Hepatocyte (in vitro differentiated cells): ENCODE measurements at regions not wholly inside any gene's neighbourhood (a gene's known extent, or its start where the extent isn't known, plus 50 kb on each side); places are given as distances from the start of the nearest gene placed in this dataset.

Experiments used
- DNase-seq: peaks from one replicate; pipeline ENCODE4 v3.0.0-alpha.2; 2016; ENCODE audit warnings: low spot score
- H2AFZ ChIP-seq: fragments of 200-600 bp; sonication (generic); 2 replicates; pipeline ENCODE4 v1.6.0; 2016; ENCODE audit warnings: antibody characterized with exemption, mild to moderate bottlenecking
- H3K27ac ChIP-seq: fragments of 200-600 bp; sonication (generic); 2 replicates; pipeline ENCODE4 v1.5.1; 2016; ENCODE audit warnings: mild to moderate bottlenecking
- H3K27me3 ChIP-seq: fragments of 200-600 bp; sonication (generic); 2 replicates; pipeline ENCODE4 v1.6.1; 2016
- H3K36me3 ChIP-seq: fragments of 200-600 bp; sonication (generic); replicated peaks from 2 replicates; pipeline ENCODE4 v1.5.1; 2016; ENCODE audit warnings: low read depth; ENCODE audit not compliant: insufficient read depth
- H3K4me1 ChIP-seq: fragments of 200-600 bp; sonication (generic); 2 replicates; pipeline ENCODE4 v1.5.1; 2016; ENCODE audit warnings: mild to moderate bottlenecking, moderate library complexity; ENCODE audit not compliant: insufficient read depth
- H3K4me2 ChIP-seq: fragments of 200-600 bp; sonication (generic); 2 replicates; pipeline ENCODE4 v1.6.0; 2016
- H3K4me3 ChIP-seq: fragments of 200-600 bp; sonication (generic); 2 replicates; pipeline ENCODE4 v1.5.1; 2016; ENCODE audit warnings: mild to moderate bottlenecking
- H3K79me2 ChIP-seq: fragments of 200-600 bp; sonication (generic); 2 replicates; pipeline ENCODE4 v1.6.0; 2017; ENCODE audit warnings: mild to moderate bottlenecking
- H3K9me2 ChIP-seq: fragments of 200-600 bp; sonication (generic); replicated peaks from 2 replicates; pipeline ENCODE4 v1.6.0; 2017; ENCODE audit warnings: mild to moderate bottlenecking; ENCODE audit not compliant: insufficient read depth
- H3K9me3 ChIP-seq: fragments of 200-600 bp; sonication (generic); 2 replicates; pipeline ENCODE4 v1.5.1; 2016; ENCODE audit warnings: low read depth, mild to moderate bottlenecking
- H4K20me1 ChIP-seq: fragments of 200-600 bp; sonication (generic); 2 replicates; pipeline ENCODE4 v1.6.0; 2016; ENCODE audit warnings: mild to moderate bottlenecking; ENCODE audit not compliant: insufficient read depth, poor library complexity, severe bottlenecking
- EZH2 ChIP-seq: fragments of 200-600 bp; sonication (generic); IDR thresholded peaks from 2 replicates; pipeline ENCODE4 v1.6.1; 2016; ENCODE audit warnings: antibody characterized with exemption, mild to moderate bottlenecking, borderline replicate concordance
- EZH2phosphoT487 ChIP-seq: fragments of 200-600 bp; sonication (generic); IDR thresholded peaks from one replicate; pipeline ENCODE4 v1.6.1; 2018; ENCODE audit warnings: antibody characterized with exemption, mild to moderate bottlenecking, low read depth, moderate library complexity; ENCODE audit not compliant: unreplicated experiment, severe bottlenecking
- WGBS: methylation state at CpG from one replicate; pipeline ENCODE4 v1.1.6; 2016; ENCODE audit warnings: low lambda C conversion rate; ENCODE audit errors: missing lambda C conversion rate; 5-methylcytosine and 5-hydroxymethylcytosine counted together
- TF ChIP-seq, protein P1 (sequence below): fragments of 200-600 bp; sonication (generic); IDR thresholded peaks from 2 replicates; pipeline ENCODE4 v1.5.1; 2016; ENCODE audit warnings: antibody characterized with exemption, mild to moderate bottlenecking; ENCODE audit not compliant: poor library complexity

DNA sequence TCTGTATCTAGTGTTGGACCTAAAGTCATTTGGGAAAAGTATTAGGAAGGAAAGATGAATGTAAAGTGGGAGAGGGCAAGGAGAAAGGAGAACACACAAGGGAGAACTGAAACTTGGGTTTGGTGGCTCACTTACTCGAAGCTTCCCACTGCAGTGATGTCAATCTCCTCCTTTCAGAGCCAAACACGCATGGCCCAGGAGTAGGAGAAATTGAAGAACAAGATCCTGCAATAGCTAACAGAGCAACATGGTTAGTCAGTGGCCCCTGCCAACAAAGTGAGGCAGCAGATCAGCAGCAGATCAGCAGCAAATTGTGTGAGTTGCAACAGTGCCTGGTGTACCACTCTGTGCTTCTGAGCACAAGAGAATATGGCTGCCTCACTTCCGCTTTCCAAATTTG lies 366.4 kb downstream of the PSAT1 start:
- peaks cover 25% of the 10 kb centered on the region for H3K27me3 ChIP-seq
- TF ChIP-seq, protein P1, sequence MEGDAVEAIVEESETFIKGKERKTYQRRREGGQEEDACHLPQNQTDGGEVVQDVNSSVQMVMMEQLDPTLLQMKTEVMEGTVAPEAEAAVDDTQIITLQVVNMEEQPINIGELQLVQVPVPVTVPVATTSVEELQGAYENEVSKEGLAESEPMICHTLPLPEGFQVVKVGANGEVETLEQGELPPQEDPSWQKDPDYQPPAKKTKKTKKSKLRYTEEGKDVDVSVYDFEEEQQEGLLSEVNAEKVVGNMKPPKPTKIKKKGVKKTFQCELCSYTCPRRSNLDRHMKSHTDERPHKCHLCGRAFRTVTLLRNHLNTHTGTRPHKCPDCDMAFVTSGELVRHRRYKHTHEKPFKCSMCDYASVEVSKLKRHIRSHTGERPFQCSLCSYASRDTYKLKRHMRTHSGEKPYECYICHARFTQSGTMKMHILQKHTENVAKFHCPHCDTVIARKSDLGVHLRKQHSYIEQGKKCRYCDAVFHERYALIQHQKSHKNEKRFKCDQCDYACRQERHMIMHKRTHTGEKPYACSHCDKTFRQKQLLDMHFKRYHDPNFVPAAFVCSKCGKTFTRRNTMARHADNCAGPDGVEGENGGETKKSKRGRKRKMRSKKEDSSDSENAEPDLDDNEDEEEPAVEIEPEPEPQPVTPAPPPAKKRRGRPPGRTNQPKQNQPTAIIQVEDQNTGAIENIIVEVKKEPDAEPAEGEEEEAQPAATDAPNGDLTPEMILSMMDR, result no peak
- TF ChIP-seq EZH2, result no peak
- no peak for TF ChIP-seq EZH2phosphoT487
- DNase-seq, result no peak
- WGBS, result 95% methylated on average over 3 of the region's 3 CpGs
- H3K79me2 ChIP-seq, result no peaks in the 10 kb centered on the region
- no peak overlapping the region for H3K27ac ChIP-seq
- H3K4me1 ChIP-seq, result no peaks in the 10 kb centered on the region
- no peak overlapping the region for H3K4me2 ChIP-seq
- H3K36me3 ChIP-seq, result no peaks in the 10 kb centered on the region
- no peaks in the 10 kb centered on the region for H4K20me1 ChIP-seq
- H2AFZ ChIP-seq, result no peak overlapping the region
- H3K9me2 ChIP-seq, result no peaks in the 10 kb centered on the region
- H3K4me3 ChIP-seq, result no peak overlapping the region
- H3K9me3 ChIP-seq, result no peaks in the 10 kb centered on the region

- 80% methylated on average over 2 of the region's 2 CpGs for WGBS
These were observed 367.4 kb downstream of the PSAT1 start for GRCh38 chr9:78664370-78664769.

GRCh38 chr9:78666818-78667414 lies 370.0 kb downstream of the PSAT1 start:
- no peaks in the 10 kb centered on the region for H3K4me1 ChIP-seq
- DNase-seq, result no peak
- no peaks in the 10 kb centered on the region for H3K36me3 ChIP-seq
- H4K20me1 ChIP-seq, result no peaks in the 10 kb centered on the region
- TF ChIP-seq EZH2phosphoT487, result no peak
- TF ChIP-seq EZH2, result no peak
- TF ChIP-seq, protein P1, result no peak
- H3K4me2 ChIP-seq, result no peak overlapping the region
- H3K4me3 ChIP-seq, result no peak overlapping the region
- 94% methylated on average over 4 of the region's 4 CpGs for WGBS
- no peaks in the 10 kb centered on the region for H3K79me2 ChIP-seq
- H3K27me3 ChIP-seq, result peaks cover 8% of the 10 kb centered on the region
- no peaks in the 10 kb centered on the region for H3K9me2 ChIP-seq
- no peak overlapping the region for H2AFZ ChIP-seq
- no peak overlapping the region for H3K27ac ChIP-seq
- H3K9me3 ChIP-seq, result no peaks in the 10 kb centered on the region

More at GRCh38 chr9:78664370-78664769, 367.4 kb downstream of the PSAT1 start:
- H2AFZ ChIP-seq, result no peak overlapping the region
- H3K4me2 ChIP-seq, result no peak overlapping the region
- no peak for DNase-seq
- no peaks in the 10 kb centered on the region for H3K36me3 ChIP-seq
- no peaks in the 10 kb centered on the region for H3K4me1 ChIP-seq
- peaks cover 22% of the 10 kb centered on the region for H3K27me3 ChIP-seq
- no peaks in the 10 kb centered on the region for H3K79me2 ChIP-seq
- H3K9me3 ChIP-seq, result no peaks in the 10 kb centered on the region
- no peaks in the 10 kb centered on the region for H3K9me2 ChIP-seq
- H3K27ac ChIP-seq, result no peak overlapping the region
- no peak overlapping the region for H3K4me3 ChIP-seq
- TF ChIP-seq, protein P1, result no peak
- TF ChIP-seq EZH2phosphoT487, result no peak
- no peaks in the 10 kb centered on the region for H4K20me1 ChIP-seq
